CD4-positive, alpha-beta T cell treated with Interferon gamma for 1 hour (primary cell): ENCODE measurements at regions not wholly inside any gene's neighbourhood (a gene's known extent, or its start where the extent isn't known, plus 50 kb on each side); places are given as distances from the start of the nearest gene placed in this dataset.
"Not testable (repeated sequence)": the region's sequence is repeated elsewhere in the genome, so short reads cannot be mapped to it uniquely, and the experiment has no call there.

Experiments
- DNase-seq: peaks from one replicate; pipeline ENCODE4 v3.0.0-alpha.2; 2020

DNA sequence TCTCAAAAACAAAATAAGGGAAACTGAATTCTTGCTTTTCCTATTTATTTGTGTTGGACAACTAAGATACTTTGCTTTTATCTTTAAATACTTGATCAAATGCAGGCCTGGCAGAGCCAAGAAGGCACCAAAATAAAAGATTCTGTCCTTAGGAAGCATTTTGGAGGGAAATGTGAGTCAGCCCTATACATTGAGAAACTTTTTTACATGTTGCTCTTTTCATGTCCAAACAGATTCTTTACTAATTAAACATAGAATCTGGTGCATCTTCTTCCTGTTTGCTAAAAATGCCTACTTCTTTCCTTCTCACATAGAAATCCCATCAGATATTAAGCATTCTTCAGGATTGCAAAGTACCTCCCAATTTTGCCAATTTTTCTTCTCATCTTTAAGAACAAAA, 1160.4 kb downstream of the EFNA5 start:
- no peak for DNase-seq

DNA sequence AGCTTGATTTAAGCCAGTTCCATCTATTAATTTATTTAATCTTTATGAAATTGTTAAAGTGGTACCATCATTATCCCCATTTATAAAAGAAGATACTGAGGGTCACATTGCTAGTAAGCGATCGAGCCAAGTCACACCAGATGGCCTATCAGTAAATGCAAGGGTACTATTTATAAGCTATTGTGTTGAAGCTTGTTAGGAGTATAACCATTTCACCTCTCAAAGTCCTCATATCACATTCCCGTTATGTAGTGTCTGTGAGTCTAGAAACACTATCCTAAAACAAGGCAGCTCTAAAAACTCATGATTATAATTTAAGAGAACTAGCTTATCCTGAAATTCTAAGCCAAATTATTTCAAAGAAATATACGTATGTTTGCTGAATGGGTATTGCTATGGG, 1161.8 kb downstream of the EFNA5 start:
- no peak for DNase-seq

GRCh38 chr5:106493910-106494309, 1176.8 kb downstream of the EFNA5 start:
- DNase-seq: no peak

DNA sequence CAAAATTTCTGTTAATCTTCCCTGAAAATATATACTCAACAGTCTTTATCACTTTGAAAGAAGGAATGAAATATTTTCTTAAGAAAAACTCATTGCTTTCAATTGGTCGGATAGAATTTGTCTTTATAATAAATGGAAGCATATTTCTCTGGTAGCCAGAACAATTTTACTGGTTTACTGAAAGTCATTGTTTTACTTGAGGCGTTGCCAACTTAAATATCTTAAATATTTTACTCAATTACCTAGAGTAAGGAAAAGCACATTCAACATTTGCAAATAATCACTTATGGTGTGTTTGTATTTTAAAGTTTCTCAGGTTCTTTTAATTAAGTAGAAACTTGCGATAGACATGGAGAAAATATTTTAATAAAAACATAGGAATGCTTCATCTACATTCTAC, 1181.7 kb downstream of the EFNA5 start:
- DNase-seq: no peak

DNA sequence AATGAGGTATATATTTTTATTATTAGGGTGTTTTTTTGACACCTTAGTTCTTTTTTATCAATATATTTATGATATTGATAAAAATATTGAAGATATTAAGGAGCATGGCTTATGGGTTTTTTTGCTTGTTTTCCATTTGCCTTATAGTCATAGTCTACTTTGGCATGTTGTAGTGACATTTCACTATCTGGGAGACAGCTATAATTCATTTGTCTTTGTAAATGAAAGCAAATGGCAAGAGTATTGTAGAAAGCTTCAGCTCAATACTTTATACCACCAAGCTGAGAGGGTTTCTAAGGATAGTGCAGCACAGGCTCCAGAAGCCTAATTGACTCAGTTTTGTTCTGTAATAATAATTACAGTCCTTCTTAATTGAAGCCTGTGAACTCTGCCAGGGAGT, 1182.3 kb downstream of the EFNA5 start:
- DNase-seq: no peak

DNA sequence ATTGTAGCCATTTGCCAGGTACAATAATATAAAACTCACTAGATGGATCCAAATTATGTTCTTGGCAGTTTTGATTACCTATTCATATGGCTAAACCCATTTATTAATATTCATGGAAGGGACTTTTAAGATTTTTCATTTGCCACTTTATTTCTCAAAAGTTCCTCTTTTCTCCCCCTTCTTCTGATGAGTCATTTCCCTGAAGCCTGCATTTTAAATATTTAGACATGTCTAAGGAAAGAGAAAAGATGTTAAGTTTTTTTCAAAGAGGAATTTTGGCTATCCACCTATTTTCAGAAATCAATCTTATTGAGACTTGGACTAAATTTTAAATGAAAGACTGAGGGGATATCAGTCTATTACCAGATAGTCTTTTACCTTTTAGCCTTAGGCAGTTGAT, 1189.4 kb downstream of the EFNA5 start:
- no peak for DNase-seq

- no peak for DNase-seq
Observed at GRCh38 chr5:106476630-106477029, 1194.1 kb downstream of the EFNA5 start.

DNA sequence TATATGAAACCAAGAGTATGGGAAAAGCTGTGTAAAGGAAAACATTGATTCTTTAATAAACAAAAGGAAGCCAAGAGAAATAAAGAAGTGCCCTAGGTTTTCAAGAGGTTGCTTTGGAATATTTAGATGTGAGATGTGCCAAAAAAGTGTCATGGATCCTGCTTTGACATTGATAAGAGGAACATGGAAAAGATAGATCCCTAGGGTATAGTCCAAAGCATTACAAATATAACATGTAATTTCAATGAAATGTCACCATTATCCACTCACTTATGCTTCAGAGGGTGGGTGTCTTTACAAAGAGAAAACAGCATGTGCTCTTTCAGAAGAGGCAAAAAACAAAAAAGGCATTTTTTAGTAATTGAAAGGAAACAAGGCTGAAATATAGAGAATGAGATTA, 1196.7 kb downstream of the EFNA5 start:
- no peak for DNase-seq

- DNase-seq: no peak
Observed at GRCh38 chr5:106459541-106459940, 1211.2 kb downstream of the EFNA5 start.

DNA sequence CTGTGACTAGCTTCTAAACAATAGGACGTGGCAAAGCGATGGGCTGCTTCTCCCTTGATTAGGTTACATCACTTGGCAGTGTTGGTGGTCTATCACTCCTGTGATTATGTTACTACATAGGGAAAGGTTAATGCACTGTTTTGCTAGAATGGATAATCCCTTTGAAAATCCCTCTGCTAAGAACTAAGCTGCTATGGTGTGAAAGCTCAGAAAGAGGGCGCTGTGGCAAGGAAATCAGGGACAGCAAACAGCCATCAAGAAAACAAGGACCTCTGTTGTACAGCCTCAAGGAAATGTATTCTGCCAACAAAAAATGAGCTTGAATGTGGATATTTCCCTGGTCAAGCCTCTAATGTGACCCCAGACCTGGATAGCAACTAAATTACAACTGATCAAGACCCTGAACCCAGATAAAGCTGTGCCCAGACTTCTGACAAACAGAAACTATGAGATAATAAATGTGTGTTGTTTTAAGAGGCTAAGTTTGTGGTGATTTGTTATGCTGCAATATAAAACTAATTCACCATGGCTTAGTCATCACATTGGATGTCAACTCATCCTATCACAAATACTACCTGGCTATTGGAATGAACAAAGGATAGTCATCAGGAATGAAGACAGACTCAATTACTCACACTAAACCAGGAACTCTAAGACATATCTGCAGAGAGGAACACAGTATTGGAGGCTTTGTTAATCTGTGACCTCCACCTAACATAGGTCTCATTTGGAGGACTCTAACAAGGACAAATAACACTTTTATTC, 1215.9 kb downstream of the EFNA5 start:
- DNase-seq: no peak

GRCh38 chr5:106454050-106454449, 1216.7 kb downstream of the EFNA5 start:
- no peak for DNase-seq

DNA sequence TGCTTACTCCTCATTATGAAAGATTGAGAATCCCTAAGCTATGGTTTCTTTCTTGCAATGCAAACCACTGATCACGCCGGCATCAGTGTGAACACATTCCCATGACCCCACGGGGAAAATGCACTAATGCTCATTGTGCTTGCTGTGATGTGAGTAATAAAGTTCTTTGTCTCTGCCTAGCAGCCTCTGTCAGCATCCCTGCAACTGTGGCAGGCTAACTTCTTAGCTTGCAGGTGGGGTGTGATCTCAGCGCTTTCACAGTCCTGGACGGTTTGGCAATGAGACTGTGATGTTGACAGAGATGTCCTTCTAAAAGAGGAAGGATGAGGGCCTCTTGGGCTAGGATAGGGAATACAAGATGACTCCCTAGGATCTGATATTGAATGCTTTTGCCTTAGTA, 1218.7 kb downstream of the EFNA5 start:
- no peak for DNase-seq

GRCh38 chr5:106443746-106444145, 1227.0 kb downstream of the EFNA5 start:
- DNase-seq: no peak

DNA sequence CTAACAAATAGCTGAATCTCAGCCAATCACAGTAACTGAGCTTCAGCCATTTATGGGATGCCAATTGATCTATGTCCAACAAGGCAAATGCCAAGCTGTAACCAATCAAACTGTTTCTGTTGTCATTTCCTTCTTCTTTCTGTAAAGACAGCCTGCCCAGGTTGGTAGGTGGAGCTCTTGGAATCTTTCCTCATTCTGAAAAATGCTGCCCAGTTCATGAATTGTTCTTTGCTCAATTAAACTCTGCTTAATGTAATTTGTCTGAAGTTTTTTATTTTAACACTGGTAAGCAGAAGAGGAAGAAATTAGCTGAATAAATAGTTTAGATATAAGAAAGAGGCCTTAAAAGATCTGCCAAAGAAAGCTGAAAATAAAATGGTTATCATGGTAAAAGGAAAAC, 1235.6 kb downstream of the EFNA5 start:
- no peak for DNase-seq

DNA sequence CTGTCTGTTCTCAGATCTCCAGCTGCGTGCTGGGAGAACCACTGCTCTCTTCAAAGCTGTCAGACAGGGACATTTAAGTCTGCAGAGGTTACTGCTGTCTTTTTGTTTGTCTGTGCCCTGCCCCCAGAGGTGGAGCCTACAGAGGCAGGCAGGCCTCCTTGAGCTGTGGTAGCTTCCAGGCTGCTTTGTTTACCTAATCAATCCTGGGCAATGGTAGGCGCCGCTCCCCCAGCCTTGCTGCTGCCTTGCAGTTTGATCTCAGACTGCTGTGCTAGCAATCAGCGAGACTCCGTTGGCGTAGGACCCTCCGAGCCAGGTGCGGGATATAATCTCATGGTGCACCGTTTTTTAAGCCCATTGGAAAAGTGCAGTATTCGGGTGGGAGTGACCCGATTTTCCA, 1240.0 kb downstream of the EFNA5 start:
- DNase-seq: not testable (repeated sequence)

DNA sequence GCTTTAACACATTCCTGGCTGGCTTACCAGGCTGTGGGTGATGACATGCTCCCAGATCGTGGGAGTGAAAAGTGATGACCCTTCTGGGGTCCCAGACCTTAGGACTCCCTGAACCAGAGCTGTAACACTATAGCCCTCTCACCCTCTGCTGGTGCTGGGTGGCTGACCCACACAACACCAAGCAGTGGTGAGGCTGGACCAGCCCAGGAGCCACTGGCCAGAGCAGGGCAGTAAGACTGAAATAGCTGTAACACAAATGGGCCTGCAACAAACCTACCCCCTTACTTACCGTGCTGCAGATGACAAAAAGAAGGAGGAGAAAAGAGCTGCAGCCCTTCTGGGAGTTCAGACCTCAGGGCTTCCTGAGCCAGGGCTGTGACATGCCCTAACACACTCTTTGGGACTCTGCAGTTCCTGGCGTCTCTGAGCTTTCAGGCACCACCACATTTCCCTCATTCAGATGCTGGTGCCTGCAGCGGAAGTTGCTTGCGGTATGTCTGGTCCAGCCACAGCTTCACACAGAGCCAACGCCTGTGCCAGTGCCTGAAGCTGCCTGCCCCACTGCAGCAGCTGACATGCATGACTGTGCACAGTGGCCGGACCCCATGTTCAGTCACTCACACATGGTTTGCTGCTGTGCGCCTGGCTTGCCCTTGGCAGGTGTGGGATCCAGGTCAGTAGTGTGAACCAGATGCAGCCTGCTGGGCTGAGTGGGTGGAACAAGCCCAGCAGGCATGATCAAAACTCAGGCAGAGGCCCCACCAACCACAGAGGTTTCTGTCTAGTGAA, 1247.4 kb downstream of the EFNA5 start:
- no peak for DNase-seq

DNA sequence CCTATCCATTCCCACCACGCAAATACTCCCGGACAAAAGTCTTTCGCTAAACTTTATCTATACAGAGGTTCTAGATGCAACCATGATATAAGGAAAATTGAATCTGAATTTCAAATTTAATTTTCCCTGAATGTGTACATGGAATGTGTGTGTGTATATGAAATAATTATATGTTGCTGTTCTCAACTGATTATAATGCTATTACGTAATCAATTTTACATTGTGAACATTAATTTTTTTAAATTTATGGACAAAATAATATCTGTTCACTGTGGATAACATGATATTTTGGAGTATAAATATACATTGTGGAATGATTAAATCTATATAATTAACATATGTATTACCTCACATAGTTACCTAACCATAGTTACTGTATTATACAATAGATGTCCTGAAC, 1250.6 kb downstream of the EFNA5 start:
- no peak for DNase-seq

DNA sequence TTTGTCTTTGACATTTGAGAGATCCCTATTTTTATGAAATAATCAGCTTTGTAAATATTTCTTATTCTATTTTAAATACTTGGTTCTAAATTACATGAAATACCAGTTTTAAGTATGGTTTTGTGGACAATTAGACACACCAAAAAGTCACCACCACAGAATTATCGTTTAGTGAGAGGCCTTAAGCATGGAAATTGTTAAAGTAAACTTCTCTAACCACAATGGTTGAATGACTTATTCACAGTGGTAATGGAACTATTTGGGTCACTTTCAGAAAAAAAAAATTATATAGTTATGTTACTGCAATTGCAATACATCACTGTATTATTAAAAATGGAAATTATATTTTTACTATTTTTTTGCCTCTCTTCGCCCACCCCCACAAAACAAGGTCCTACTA, 1252.5 kb downstream of the EFNA5 start:
- DNase-seq: no peak

- DNase-seq: no peak
Observed at GRCh38 chr5:106417566-106417965, 1253.2 kb downstream of the EFNA5 start.

- DNase-seq: no peak
Observed at GRCh38 chr5:106417163-106417562, 1253.6 kb downstream of the EFNA5 start.

DNA sequence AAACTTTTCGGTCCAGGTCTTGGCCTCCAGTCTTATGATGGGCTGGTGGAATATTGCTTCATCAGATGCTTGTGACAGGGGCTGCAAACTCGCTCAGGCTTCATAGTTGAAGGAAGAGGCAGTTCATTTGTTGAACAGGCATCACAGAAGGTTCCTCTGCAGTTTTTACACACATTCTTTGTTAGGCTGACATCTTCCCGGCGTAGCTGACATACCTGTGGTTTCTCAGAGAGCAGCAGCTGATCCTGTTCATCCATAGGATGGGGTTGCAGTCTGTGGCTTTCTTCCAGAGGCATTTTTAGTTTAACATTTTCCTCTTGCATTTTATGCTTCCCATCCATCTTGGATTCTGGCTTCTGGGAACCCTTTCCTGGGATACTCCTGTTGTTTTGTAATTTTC, 1255.2 kb downstream of the EFNA5 start:
- DNase-seq: no peak

DNA sequence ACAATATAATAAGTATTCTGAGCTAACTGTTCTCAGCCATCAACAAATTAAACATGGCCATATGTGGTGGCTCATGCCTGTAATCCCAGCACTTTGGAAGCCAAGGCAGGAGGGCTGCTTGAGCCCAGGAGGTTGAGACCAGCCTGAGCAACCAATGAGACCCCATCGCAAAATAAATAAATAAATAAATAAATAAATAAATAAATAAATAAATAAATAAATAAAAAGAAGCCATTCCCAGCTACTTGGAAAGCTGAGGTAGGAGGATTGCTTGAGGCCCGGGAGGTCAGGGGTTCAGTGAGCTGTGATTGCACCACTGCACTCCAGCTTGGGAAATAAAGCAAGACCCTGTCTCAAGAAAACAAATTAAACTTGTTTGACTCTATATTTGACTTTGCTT, 1256.4 kb downstream of the EFNA5 start:
- no peak for DNase-seq

- no peak for DNase-seq
Observed at GRCh38 chr5:106412606-106413005, 1258.1 kb downstream of the EFNA5 start.

GRCh38 chr5:106408570-106408969, 1262.2 kb downstream of the EFNA5 start:
- no peak for DNase-seq

DNA sequence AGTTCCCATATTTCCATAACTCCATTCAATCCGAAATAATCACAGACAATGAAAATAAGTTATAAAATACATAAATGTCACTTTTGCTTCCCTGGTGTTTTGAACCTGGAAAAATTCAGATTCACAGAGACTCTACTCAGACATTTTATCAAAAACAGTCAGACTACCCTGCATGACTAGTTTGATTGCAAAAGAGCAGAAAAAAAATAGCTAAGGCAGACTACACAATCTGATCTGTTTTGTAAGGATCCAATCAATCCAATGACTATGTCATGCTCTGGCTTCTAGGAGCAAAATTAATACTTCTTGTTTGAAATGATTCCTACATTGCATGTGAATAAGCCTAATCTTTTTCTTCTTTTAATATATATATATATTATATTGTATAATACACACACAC, 1262.6 kb downstream of the EFNA5 start:
- no peak for DNase-seq
